ENCODE measurements at regions not wholly inside any gene's neighbourhood (a gene's known extent, or its start where the extent isn't known, plus 50 kb on each side); places are given as distances from the start of the nearest gene placed in this dataset.

- no peak for DNase-seq
Measured at GRCh38 chr6:37555040-37555781, 55.5 kb upstream of the CCDC167 start.

- DNase-seq: no peak
Measured at GRCh38 chr6:37554480-37554819, 54.8 kb upstream of the CCDC167 start.

- DNase-seq: no peak
Measured at GRCh38 chr6:37552267-37552666, 52.6 kb upstream of the CCDC167 start.

- DNase-seq: no peak
Measured at GRCh38 chr6:37551867-37552266, 52.2 kb upstream of the CCDC167 start.

GRCh38 chr6:37551446-37551845 lies 51.8 kb upstream of the CCDC167 start:
- no peak for DNase-seq

GRCh38 chr6:37551002-37551401 lies 51.3 kb upstream of the CCDC167 start:
- no peak for DNase-seq

- peak; percentile 35 for DNase-seq
Measured at GRCh38 chr6:37550191-37550831, 50.6 kb upstream of the CCDC167 start.

GRCh38 chr6:37549558-37549957 lies 49.9 kb upstream of the CCDC167 start:
- DNase-seq: no peak
